ENCODE measurements at regions not wholly inside any gene's neighbourhood (a gene's known extent, or its start where the extent isn't known, plus 50 kb on each side); places are given as distances from the start of the nearest gene placed in this dataset.

- no peak for TF ChIP-seq HNF4A (conservative IDR thresholded peaks at IDR 0.05)
- no peak for TF ChIP-seq RAD21 (IDR thresholded peaks at IDR 0.05)
- TF ChIP-seq TAF1 (conservative IDR thresholded peaks at IDR 0.05): no peak
- no peak for TF ChIP-seq GABPA (IDR thresholded peaks at IDR 0.05 in 1 of 2, conservative IDR thresholded peaks at IDR 0.05 in 1 of 2)
- TF ChIP-seq, protein P1, sequence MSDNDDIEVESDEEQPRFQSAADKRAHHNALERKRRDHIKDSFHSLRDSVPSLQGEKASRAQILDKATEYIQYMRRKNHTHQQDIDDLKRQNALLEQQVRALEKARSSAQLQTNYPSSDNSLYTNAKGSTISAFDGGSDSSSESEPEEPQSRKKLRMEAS (IDR thresholded peaks at IDR 0.05): no peak
- no peak for TF ChIP-seq HNF4G (IDR thresholded peaks at IDR 0.05)
- TF ChIP-seq FOXA2 (IDR thresholded peaks at IDR 0.05): no peak
- TF ChIP-seq REST (IDR thresholded peaks at IDR 0.05): no peak
- TF ChIP-seq YY1 (IDR thresholded peaks at IDR 0.05): no peak
- Histone ChIP-seq H3K9ac (ENCODE audit: low read depth in 1 of 2, low read length in 2 of 2) (no peak overlapping the region), H3K27me3 (ENCODE audit: control insufficient read depth in 4 of 4, insufficient read depth in 4 of 4, low read length in 3 of 4) (peaks cover 0 to 2% (median 0%) of the 10 kb centered on the region in 4 donors), H3K4me3 (ENCODE audit: low read depth in 1 of 3, low read length in 3 of 3) (no peak overlapping the region), H3K27ac (ENCODE audit: low read depth in 1 of 2, low read length in 2 of 2) (no peak overlapping the region), H3K36me3 (ENCODE audit: control insufficient read depth in 4 of 4, insufficient read depth in 3 of 4, low read depth in 1 of 4, low read length in 3 of 4) (no peaks in the 10 kb centered on the region), H3K9me3 (ENCODE audit: control insufficient read depth in 4 of 4, low read length in 3 of 4) (no peaks in the 10 kb centered on the region), H3K4me1 (ENCODE audit: control insufficient read depth in 4 of 4, insufficient read depth in 4 of 4, low read length in 3 of 4) (no peaks in the 10 kb centered on the region)
- WGBS: 75% methylated on average over 14 of the region's 14 CpGs
- no peak for DNase-seq (ENCODE audit: low spot score)
These were observed 385.2 kb upstream of the KLF4 start for GRCh38 chr9:107874591-107875369.

- H3K36me3 ChIP-seq (ENCODE audit: control insufficient read depth in 4 of 4, insufficient read depth in 3 of 4, low read depth in 1 of 4, low read length in 3 of 4): no peaks in the 10 kb centered on the region
- DNase-seq (ENCODE audit: low spot score): no peak
- H3K9me3 ChIP-seq (ENCODE audit: control insufficient read depth in 4 of 4, low read length in 3 of 4): no peaks in the 10 kb centered on the region
- peaks cover 0 to 2% (median 0%) of the 10 kb centered on the region in 4 donors for H3K27me3 ChIP-seq (ENCODE audit: control insufficient read depth in 4 of 4, insufficient read depth in 4 of 4, low read length in 3 of 4)
- H3K4me3 ChIP-seq (ENCODE audit: low read depth in 1 of 3, low read length in 3 of 3): no peak overlapping the region
- TF ChIP-seq FOXA1 (IDR thresholded peaks at IDR 0.05): no peak
- no peak for TF ChIP-seq RAD21 (IDR thresholded peaks at IDR 0.05)
- no peak for TF ChIP-seq HNF4G (IDR thresholded peaks at IDR 0.05)
- TF ChIP-seq CTCF (IDR thresholded peaks at IDR 0.05; ENCODE audit: low read depth, low read length, missing input control): no peak
- no peak for TF ChIP-seq NR2F2 (IDR thresholded peaks at IDR 0.05)
- TF ChIP-seq, protein P1 (IDR thresholded peaks at IDR 0.05): no peak
- no peak for TF ChIP-seq HNF4A (conservative IDR thresholded peaks at IDR 0.05)
- no peak for TF ChIP-seq FOXA2 (IDR thresholded peaks at IDR 0.05)
- TF ChIP-seq RXRA (IDR thresholded peaks at IDR 0.05): no peak
- no peak for TF ChIP-seq JUND (IDR thresholded peaks at IDR 0.05)
- TF ChIP-seq ATF3 (IDR thresholded peaks at IDR 0.05): no peak
- TF ChIP-seq, protein P2, sequence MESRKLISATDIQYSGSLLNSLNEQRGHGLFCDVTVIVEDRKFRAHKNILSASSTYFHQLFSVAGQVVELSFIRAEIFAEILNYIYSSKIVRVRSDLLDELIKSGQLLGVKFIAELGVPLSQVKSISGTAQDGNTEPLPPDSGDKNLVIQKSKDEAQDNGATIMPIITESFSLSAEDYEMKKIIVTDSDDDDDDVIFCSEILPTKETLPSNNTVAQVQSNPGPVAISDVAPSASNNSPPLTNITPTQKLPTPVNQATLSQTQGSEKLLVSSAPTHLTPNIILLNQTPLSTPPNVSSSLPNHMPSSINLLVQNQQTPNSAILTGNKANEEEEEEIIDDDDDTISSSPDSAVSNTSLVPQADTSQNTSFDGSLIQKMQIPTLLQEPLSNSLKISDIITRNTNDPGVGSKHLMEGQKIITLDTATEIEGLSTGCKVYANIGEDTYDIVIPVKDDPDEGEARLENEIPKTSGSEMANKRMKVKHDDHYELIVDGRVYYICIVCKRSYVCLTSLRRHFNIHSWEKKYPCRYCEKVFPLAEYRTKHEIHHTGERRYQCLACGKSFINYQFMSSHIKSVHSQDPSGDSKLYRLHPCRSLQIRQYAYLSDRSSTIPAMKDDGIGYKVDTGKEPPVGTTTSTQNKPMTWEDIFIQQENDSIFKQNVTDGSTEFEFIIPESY (IDR thresholded peaks at IDR 0.05): no peak
- TF ChIP-seq REST (IDR thresholded peaks at IDR 0.05): no peak
- TF ChIP-seq SP1 (IDR thresholded peaks at IDR 0.05): no peak
- TF ChIP-seq GABPA (IDR thresholded peaks at IDR 0.05 in 1 of 2, conservative IDR thresholded peaks at IDR 0.05 in 1 of 2): no peak
- no peak for TF ChIP-seq YY1 (IDR thresholded peaks at IDR 0.05)
- TF ChIP-seq EGR1 (IDR thresholded peaks at IDR 0.05; ENCODE audit: low read depth in 2 of 2): no peak
- no peak overlapping the region for H3K9ac ChIP-seq (ENCODE audit: low read depth in 1 of 2, low read length in 2 of 2)
- 87% methylated on average over 3 of the region's 3 CpGs for WGBS
- no peaks in the 10 kb centered on the region for H3K4me1 ChIP-seq (ENCODE audit: control insufficient read depth in 4 of 4, insufficient read depth in 4 of 4, low read length in 3 of 4)
- no peak overlapping the region for H3K27ac ChIP-seq (ENCODE audit: low read depth in 1 of 2, low read length in 2 of 2)
These were observed 384.6 kb upstream of the KLF4 start for GRCh38 chr9:107874137-107874536.
